ENCODE measurements at regions not wholly inside any gene's neighbourhood (a gene's known extent, or its start where the extent isn't known, plus 50 kb on each side); places are given as distances from the start of the nearest gene placed in this dataset.

DNA sequence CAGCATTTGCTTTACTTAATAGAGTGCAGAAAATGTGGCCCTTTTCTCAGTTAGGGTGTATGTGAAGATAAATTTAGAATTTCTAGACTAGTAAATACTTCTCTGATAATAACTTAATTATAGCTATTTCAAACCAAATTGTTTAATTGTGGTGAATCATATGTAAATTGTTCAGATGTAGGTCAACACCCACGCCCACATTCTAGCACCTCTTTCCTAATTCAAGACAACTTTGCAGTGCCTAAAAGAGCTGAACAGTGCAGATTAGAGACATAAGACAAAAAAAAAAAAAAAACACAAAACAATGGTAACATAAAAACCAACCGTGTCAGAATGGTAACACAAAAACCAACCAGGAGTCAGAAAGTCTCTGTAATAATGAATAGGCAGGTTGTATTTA is 758.3 kb downstream of the USP25 start:
- TF ChIP-seq, protein P1, sequence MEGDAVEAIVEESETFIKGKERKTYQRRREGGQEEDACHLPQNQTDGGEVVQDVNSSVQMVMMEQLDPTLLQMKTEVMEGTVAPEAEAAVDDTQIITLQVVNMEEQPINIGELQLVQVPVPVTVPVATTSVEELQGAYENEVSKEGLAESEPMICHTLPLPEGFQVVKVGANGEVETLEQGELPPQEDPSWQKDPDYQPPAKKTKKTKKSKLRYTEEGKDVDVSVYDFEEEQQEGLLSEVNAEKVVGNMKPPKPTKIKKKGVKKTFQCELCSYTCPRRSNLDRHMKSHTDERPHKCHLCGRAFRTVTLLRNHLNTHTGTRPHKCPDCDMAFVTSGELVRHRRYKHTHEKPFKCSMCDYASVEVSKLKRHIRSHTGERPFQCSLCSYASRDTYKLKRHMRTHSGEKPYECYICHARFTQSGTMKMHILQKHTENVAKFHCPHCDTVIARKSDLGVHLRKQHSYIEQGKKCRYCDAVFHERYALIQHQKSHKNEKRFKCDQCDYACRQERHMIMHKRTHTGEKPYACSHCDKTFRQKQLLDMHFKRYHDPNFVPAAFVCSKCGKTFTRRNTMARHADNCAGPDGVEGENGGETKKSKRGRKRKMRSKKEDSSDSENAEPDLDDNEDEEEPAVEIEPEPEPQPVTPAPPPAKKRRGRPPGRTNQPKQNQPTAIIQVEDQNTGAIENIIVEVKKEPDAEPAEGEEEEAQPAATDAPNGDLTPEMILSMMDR (conservative IDR thresholded peaks at IDR 0.05; ENCODE audit: low read depth, low read length): no peak
- no peak for TF ChIP-seq EZH2 (IDR thresholded peaks at IDR 0.05; ENCODE audit: borderline replicate concordance, low read depth, low read length, poor library complexity, severe bottlenecking)

Data from A673 (cell line).